MM.1S (cell line): ENCODE measurements at regions not wholly inside any gene's neighbourhood (a gene's known extent, or its start where the extent isn't known, plus 50 kb on each side); places are given as distances from the start of the nearest gene placed in this dataset.

Experiments used
- EZH2phosphoT487 ChIP-seq: fragments of 300-600 bp; sonication (generic); IDR thresholded peaks from 2 replicates; pipeline ENCODE4 v1.6.1; 2018; ENCODE audit warnings: antibody characterized with exemption, low read length
- TF ChIP-seq, protein P1 (sequence below): fragments of 300-600 bp; sonication (generic); IDR thresholded peaks from 2 replicates; pipeline ENCODE4 v1.5.1; 2016; ENCODE audit warnings: antibody characterized with exemption, low read length, mixed read lengths

DNA sequence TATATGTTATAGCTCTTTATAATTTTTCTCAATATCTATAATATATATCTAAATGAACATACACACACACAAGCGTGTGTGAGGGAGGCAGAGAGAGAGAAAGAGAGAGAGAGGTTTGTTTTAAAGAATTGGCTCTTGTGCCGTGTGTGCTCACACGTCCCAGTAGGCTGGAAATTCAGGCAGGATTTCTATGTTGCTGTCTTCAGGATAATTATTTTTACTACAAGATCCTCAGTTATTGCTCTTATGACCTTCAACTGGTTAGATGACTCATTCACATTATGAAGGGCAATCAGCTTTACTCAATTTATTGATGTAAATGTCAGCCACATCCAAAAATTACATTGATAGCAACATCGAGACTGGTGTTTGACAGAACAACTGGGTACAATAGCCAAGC, 1520.7 kb upstream of the PCDH7 start:
- TF ChIP-seq, protein P1, sequence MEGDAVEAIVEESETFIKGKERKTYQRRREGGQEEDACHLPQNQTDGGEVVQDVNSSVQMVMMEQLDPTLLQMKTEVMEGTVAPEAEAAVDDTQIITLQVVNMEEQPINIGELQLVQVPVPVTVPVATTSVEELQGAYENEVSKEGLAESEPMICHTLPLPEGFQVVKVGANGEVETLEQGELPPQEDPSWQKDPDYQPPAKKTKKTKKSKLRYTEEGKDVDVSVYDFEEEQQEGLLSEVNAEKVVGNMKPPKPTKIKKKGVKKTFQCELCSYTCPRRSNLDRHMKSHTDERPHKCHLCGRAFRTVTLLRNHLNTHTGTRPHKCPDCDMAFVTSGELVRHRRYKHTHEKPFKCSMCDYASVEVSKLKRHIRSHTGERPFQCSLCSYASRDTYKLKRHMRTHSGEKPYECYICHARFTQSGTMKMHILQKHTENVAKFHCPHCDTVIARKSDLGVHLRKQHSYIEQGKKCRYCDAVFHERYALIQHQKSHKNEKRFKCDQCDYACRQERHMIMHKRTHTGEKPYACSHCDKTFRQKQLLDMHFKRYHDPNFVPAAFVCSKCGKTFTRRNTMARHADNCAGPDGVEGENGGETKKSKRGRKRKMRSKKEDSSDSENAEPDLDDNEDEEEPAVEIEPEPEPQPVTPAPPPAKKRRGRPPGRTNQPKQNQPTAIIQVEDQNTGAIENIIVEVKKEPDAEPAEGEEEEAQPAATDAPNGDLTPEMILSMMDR: no peak
- TF ChIP-seq EZH2phosphoT487: no peak
